ENCODE measurements at regions not wholly inside any gene's neighbourhood (a gene's known extent, or its start where the extent isn't known, plus 50 kb on each side); places are given as distances from the start of the nearest gene placed in this dataset.

DNA sequence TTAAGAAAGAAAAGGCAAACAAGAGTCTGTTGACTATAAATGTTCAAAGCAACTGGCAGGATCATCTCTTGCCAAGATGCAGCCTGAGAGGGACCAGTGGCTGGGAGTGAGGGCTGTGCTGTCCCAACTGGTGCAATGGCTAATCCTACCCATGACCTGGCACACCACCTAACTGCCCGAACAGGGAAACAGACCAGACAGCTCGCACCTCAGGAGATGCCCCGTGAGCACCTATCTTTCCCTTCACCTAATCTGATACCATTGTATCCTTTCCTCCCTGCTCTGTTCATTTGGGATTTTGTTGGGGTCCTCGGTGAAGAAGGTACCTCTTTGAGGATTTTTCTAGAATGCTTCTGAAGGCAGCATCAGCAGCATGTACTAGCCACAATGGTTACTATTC is 206.5 kb upstream of the MAMLD1 start:
- H3K4me3 ChIP-seq (ENCODE audit: low read depth, low read length, poor library complexity, severe bottlenecking) = no peak overlapping the region
- TF ChIP-seq EZH2 (IDR thresholded peaks at IDR 0.05; ENCODE audit: borderline replicate concordance, low read depth, low read length, poor library complexity, severe bottlenecking) = no peak
- TF ChIP-seq, protein P1, sequence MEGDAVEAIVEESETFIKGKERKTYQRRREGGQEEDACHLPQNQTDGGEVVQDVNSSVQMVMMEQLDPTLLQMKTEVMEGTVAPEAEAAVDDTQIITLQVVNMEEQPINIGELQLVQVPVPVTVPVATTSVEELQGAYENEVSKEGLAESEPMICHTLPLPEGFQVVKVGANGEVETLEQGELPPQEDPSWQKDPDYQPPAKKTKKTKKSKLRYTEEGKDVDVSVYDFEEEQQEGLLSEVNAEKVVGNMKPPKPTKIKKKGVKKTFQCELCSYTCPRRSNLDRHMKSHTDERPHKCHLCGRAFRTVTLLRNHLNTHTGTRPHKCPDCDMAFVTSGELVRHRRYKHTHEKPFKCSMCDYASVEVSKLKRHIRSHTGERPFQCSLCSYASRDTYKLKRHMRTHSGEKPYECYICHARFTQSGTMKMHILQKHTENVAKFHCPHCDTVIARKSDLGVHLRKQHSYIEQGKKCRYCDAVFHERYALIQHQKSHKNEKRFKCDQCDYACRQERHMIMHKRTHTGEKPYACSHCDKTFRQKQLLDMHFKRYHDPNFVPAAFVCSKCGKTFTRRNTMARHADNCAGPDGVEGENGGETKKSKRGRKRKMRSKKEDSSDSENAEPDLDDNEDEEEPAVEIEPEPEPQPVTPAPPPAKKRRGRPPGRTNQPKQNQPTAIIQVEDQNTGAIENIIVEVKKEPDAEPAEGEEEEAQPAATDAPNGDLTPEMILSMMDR (conservative IDR thresholded peaks at IDR 0.05; ENCODE audit: low read depth, low read length) = no peak
- no peaks in the 10 kb centered on the region for H3K9me3 ChIP-seq (ENCODE audit: low read depth, low read length, poor library complexity, severe bottlenecking)
- intact Hi-C loops (cut with micrococcal nuclease; ENCODE audit: unreplicated experiment) = no loop called here
- no peak for DNase-seq (ENCODE audit: low spot score)
- no peaks in the 10 kb centered on the region for H3K27me3 ChIP-seq (replicated peaks; ENCODE audit: insufficient read depth, low read depth, low read length, poor library complexity)
- no peak overlapping the region for H3K27ac ChIP-seq (ENCODE audit: low read depth, low read length, poor library complexity, severe bottlenecking)
- H3K36me3 ChIP-seq (ENCODE audit: insufficient read depth, low read length, poor library complexity, severe bottlenecking) = no peaks in the 10 kb centered on the region
- no TSS peak for BruUV-seq (replicated peaks)
- CTCF ChIA-PET = no interaction called here
- POLR2A ChIA-PET (ENCODE audit: low non-redundant PET) = no interaction called here
- no peaks in the 10 kb centered on the region for H3K4me1 ChIP-seq (ENCODE audit: insufficient read depth, low read length, poor library complexity, severe bottlenecking)

DNA sequence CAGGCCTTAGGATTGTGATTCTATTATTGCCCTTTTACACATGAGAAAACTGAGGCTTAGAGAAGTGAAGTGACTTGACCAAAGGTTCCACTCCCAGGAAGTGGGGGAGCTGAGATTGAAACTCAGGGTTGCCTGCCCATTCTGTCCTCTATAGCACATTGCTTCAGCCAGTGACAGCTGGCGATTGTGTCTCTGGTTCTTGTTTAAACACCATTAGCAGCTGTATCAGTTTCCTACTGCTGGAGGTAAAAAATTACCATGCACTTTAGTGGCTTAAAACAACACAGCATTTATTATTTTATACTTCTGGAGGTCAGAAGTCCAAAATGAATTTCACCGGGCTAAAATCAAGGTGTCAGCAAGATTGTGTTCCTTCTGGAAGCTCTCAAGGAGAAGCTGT is 205.8 kb upstream of the MAMLD1 start:
- no peak overlapping the region for H3K4me3 ChIP-seq (ENCODE audit: low read depth, low read length, poor library complexity, severe bottlenecking)
- ChIA-PET CTCF (no interaction called here), POLR2A (ENCODE audit: low non-redundant PET) (no interaction called here)
- H3K27ac ChIP-seq (ENCODE audit: low read depth, low read length, poor library complexity, severe bottlenecking) = no peak overlapping the region
- no peaks in the 10 kb centered on the region for H3K27me3 ChIP-seq (replicated peaks; ENCODE audit: insufficient read depth, low read depth, low read length, poor library complexity)
- H3K36me3 ChIP-seq (ENCODE audit: insufficient read depth, low read length, poor library complexity, severe bottlenecking) = no peaks in the 10 kb centered on the region
- BruUV-seq (replicated peaks) = no TSS peak
- no peaks in the 10 kb centered on the region for H3K9me3 ChIP-seq (ENCODE audit: low read depth, low read length, poor library complexity, severe bottlenecking)
- TF ChIP-seq, protein P1 (conservative IDR thresholded peaks at IDR 0.05; ENCODE audit: low read depth, low read length) = no peak
- TF ChIP-seq EZH2 (IDR thresholded peaks at IDR 0.05; ENCODE audit: borderline replicate concordance, low read depth, low read length, poor library complexity, severe bottlenecking) = no peak
- DNase-seq (ENCODE audit: low spot score) = no peak
- intact Hi-C loops (cut with micrococcal nuclease; ENCODE audit: unreplicated experiment) = no loop called here
- no peaks in the 10 kb centered on the region for H3K4me1 ChIP-seq (ENCODE audit: insufficient read depth, low read length, poor library complexity, severe bottlenecking)

DNA sequence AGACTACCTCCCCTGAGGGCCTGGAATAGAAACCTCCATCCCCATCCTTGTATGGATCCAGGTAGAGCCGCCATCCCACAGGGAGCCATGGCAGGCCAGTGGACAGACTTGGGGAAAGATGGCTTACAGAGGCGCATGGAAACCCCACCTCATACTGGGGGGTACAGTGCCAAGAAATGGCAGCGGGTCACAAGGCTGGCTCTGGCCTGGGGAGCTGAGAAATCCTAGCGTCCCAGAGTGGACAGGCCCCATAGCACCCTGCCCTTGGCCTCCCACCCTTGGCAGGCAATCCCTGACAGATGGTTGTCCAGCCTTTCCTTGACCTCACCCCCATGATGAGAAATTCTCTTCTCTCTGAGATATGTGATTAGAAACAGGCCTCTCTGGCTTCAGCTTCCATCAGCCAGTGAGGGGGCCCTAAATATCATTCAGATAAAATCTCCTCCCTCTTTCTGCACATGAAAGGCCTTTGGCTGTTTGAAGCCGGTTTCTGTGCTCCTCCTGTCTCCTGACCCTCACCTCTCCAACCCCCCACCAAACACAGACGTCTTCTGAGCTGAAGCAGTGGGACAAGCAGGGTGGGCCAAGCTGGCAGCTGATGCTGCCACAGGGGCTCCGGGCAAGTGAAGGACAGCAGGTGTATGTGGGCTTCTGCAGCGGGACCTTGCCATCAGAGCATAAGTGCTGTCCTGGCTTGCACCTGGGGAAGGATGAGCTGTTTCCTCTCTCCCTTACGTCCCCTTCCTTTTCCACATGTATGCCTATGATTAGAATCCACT is 204.4 kb upstream of the MAMLD1 start:
- intact Hi-C loops (cut with micrococcal nuclease; ENCODE audit: unreplicated experiment) = no loop called here
- H3K4me3 ChIP-seq (ENCODE audit: low read depth, low read length, poor library complexity, severe bottlenecking) = no peak overlapping the region
- no peak for DNase-seq (ENCODE audit: low spot score)
- no peaks in the 10 kb centered on the region for H3K4me1 ChIP-seq (ENCODE audit: insufficient read depth, low read length, poor library complexity, severe bottlenecking)
- no peaks in the 10 kb centered on the region for H3K36me3 ChIP-seq (ENCODE audit: insufficient read depth, low read length, poor library complexity, severe bottlenecking)
- H3K27me3 ChIP-seq (replicated peaks; ENCODE audit: insufficient read depth, low read depth, low read length, poor library complexity) = no peaks in the 10 kb centered on the region
- no TSS peak for BruUV-seq (replicated peaks)
- no peaks in the 10 kb centered on the region for H3K9me3 ChIP-seq (ENCODE audit: low read depth, low read length, poor library complexity, severe bottlenecking)
- ChIA-PET CTCF (no interaction called here), POLR2A (ENCODE audit: low non-redundant PET) (no interaction called here)
- TF ChIP-seq EZH2 (IDR thresholded peaks at IDR 0.05; ENCODE audit: borderline replicate concordance, low read depth, low read length, poor library complexity, severe bottlenecking) = no peak
- TF ChIP-seq, protein P1 (conservative IDR thresholded peaks at IDR 0.05; ENCODE audit: low read depth, low read length) = no peak
- H3K27ac ChIP-seq (ENCODE audit: low read depth, low read length, poor library complexity, severe bottlenecking) = no peak overlapping the region
